ENCODE measurements at regions not wholly inside any gene's neighbourhood (a gene's known extent, or its start where the extent isn't known, plus 50 kb on each side); places are given as distances from the start of the nearest gene placed in this dataset.

DNA sequence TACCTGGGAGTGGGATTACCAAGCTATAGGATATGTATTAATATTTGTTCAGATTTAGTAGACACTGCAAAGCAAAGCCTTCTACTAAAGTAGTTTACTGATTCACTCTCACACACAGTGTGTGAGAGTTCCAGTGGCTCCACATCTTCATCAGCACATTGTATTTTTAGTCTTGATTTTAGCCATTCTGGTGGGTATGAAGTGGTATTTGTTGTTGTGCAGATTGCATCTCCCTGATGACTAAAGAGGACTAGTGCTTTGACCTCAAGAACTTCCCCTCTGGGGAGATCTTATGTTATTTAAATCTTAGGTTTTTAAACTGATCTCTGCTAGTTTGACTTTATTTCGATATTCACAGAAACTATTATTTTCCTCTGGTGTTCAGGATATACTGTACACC, 479.7 kb upstream of the RGS6 start:
- no peak for TF ChIP-seq EZH2 (IDR thresholded peaks at IDR 0.05; ENCODE audit: borderline replicate concordance, low read length)
- TF ChIP-seq, protein P1, sequence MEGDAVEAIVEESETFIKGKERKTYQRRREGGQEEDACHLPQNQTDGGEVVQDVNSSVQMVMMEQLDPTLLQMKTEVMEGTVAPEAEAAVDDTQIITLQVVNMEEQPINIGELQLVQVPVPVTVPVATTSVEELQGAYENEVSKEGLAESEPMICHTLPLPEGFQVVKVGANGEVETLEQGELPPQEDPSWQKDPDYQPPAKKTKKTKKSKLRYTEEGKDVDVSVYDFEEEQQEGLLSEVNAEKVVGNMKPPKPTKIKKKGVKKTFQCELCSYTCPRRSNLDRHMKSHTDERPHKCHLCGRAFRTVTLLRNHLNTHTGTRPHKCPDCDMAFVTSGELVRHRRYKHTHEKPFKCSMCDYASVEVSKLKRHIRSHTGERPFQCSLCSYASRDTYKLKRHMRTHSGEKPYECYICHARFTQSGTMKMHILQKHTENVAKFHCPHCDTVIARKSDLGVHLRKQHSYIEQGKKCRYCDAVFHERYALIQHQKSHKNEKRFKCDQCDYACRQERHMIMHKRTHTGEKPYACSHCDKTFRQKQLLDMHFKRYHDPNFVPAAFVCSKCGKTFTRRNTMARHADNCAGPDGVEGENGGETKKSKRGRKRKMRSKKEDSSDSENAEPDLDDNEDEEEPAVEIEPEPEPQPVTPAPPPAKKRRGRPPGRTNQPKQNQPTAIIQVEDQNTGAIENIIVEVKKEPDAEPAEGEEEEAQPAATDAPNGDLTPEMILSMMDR (IDR thresholded peaks at IDR 0.05; ENCODE audit: low read length), result no peak
- Histone ChIP-seq H3K27me3 (ENCODE audit: insufficient read depth, low read length) (no peaks in the 10 kb centered on the region), H3K4me1 (ENCODE audit: insufficient read depth, low read length, severe bottlenecking) (no peaks in the 10 kb centered on the region), H4K20me1 (ENCODE audit: insufficient read depth, low read length) (no peaks in the 10 kb centered on the region), H2AFZ (ENCODE audit: low read length) (no peak overlapping the region), H3K9me3 (ENCODE audit: low read length) (no peaks in the 10 kb centered on the region), H3K9ac (ENCODE audit: low read length) (no peak overlapping the region), H3K79me2 (ENCODE audit: insufficient read depth, low read length) (no peaks in the 10 kb centered on the region), H3K4me3 (ENCODE audit: low read depth, low read length, poor library complexity, severe bottlenecking) (no peak overlapping the region), H3K9me2 (ENCODE audit: low read depth, low read length) (no peaks in the 10 kb centered on the region), H3K4me2 (ENCODE audit: low read length) (no peak overlapping the region), H3K27ac (ENCODE audit: low read depth, low read length, poor library complexity, severe bottlenecking) (no peak overlapping the region), H3F3A (ENCODE audit: insufficient read depth, low read length) (no peaks in the 10 kb centered on the region), H3K36me3 (ENCODE audit: insufficient read depth, low read length) (no peaks in the 10 kb centered on the region)

DNA sequence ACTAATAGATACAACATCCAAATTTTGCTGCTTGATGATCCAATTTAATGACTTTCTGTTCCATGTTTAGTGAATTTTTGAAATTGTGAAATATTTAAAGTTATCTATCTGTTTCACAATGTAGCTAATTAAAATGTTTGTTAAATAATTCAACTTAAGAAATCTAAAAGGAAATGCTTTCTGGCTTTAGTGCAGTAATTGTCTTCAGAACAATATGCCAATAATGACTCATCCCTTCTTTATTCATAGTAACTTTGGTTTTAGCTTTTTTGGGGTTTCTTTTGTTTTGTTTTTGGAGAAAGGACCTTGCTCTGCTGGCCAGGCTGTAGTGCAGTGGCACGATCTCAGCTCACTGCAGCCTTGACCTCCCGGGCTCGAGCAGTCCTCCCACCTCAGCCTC, 479.2 kb upstream of the RGS6 start:
- Histone ChIP-seq H3K27me3 (ENCODE audit: insufficient read depth, low read length) (no peaks in the 10 kb centered on the region), H4K20me1 (ENCODE audit: insufficient read depth, low read length) (no peaks in the 10 kb centered on the region), H3K27ac (ENCODE audit: low read depth, low read length, poor library complexity, severe bottlenecking) (no peak overlapping the region), H2AFZ (ENCODE audit: low read length) (no peak overlapping the region), H3K9me3 (ENCODE audit: low read length) (no peaks in the 10 kb centered on the region), H3K4me3 (ENCODE audit: low read depth, low read length, poor library complexity, severe bottlenecking) (no peak overlapping the region), H3K79me2 (ENCODE audit: insufficient read depth, low read length) (no peaks in the 10 kb centered on the region), H3F3A (ENCODE audit: insufficient read depth, low read length) (no peaks in the 10 kb centered on the region), H3K36me3 (ENCODE audit: insufficient read depth, low read length) (no peaks in the 10 kb centered on the region), H3K4me2 (ENCODE audit: low read length) (no peak overlapping the region), H3K9me2 (ENCODE audit: low read depth, low read length) (no peaks in the 10 kb centered on the region), H3K9ac (ENCODE audit: low read length) (no peak overlapping the region), H3K4me1 (ENCODE audit: insufficient read depth, low read length, severe bottlenecking) (no peaks in the 10 kb centered on the region)
- TF ChIP-seq, protein P1 (IDR thresholded peaks at IDR 0.05; ENCODE audit: low read length), result no peak
- no peak for TF ChIP-seq EZH2 (IDR thresholded peaks at IDR 0.05; ENCODE audit: borderline replicate concordance, low read length)

DNA sequence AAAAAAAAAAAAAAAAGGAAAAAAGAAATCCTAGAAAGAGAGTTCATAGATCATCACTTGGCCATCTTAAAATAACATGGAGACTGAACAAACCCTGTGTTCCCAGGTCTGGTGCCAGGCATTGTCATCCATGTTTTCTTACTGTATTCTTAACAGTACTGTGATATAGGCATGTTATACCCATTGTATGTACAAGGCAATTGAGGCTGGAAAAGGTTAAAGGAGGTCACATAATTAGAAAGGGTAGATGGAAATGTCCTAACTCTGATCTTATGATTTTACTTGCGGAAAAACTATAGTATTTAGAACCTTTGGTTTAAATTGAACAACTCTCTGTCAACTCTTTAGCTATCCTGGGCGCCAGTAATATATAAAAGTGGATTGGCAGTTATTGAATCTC, 478.2 kb upstream of the RGS6 start:
- TF ChIP-seq, protein P1 (IDR thresholded peaks at IDR 0.05; ENCODE audit: low read length), result no peak
- no peak for TF ChIP-seq EZH2 (IDR thresholded peaks at IDR 0.05; ENCODE audit: borderline replicate concordance, low read length)
- Histone ChIP-seq H3K4me2 (ENCODE audit: low read length) (no peak overlapping the region), H3K4me3 (ENCODE audit: low read depth, low read length, poor library complexity, severe bottlenecking) (no peak overlapping the region), H3K27me3 (ENCODE audit: insufficient read depth, low read length) (no peaks in the 10 kb centered on the region), H3F3A (ENCODE audit: insufficient read depth, low read length) (no peaks in the 10 kb centered on the region), H3K36me3 (ENCODE audit: insufficient read depth, low read length) (no peaks in the 10 kb centered on the region), H3K4me1 (ENCODE audit: insufficient read depth, low read length, severe bottlenecking) (no peaks in the 10 kb centered on the region), H3K9me2 (ENCODE audit: low read depth, low read length) (no peaks in the 10 kb centered on the region), H4K20me1 (ENCODE audit: insufficient read depth, low read length) (no peaks in the 10 kb centered on the region), H3K9me3 (ENCODE audit: low read length) (no peaks in the 10 kb centered on the region), H2AFZ (ENCODE audit: low read length) (no peak overlapping the region), H3K9ac (ENCODE audit: low read length) (no peak overlapping the region), H3K27ac (ENCODE audit: low read depth, low read length, poor library complexity, severe bottlenecking) (no peak overlapping the region), H3K79me2 (ENCODE audit: insufficient read depth, low read length) (no peaks in the 10 kb centered on the region)

Measured in OCI-LY1 (cell line).